ENCODE measurements at regions not wholly inside any gene's neighbourhood (a gene's known extent, or its start where the extent isn't known, plus 50 kb on each side); places are given as distances from the start of the nearest gene placed in this dataset.
A peak's percentile ranks its signal among the peaks of the same experiment; 100 is the strongest.

DNA sequence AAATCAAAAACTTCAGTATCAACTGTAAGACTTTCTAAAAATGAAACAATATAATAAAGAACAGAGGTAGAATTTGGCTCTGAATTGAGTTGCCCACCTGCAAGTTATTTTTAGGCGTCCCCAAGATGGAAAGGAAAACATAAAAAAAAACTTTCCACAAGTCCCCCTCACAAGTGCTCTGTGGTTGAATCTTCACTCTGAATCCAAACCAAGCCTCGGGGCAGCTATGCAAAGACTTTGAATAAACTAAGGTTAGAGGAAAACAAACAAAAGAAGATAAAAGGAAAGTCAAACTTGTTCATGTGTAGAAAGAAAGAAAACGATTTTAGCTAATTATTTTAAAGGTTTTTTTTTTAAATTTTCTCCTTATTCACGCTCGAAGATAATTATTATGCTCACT, 372.4 kb upstream of the SLIT2 start:
- no peak for DNase-seq

DNA sequence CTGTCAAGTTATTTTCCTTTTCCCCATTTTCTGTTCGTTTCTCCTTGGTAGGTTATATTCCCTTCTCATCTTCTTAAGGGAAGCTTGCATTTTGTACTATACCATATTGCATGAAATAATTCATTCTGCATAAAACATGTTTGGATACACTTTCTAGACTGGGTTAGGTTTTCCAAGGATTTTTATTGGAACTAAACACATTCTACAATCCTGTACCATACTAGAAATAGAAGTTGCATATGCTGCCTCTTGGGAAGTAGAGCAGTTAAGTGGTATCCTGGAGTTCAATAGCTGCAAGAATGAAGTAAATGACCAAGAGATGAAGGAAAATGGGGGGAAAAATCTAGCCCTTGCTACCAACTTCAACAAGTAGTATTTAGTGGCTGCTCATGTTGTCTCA, 393.7 kb upstream of the SLIT2 start:
- no peak for DNase-seq

DNA sequence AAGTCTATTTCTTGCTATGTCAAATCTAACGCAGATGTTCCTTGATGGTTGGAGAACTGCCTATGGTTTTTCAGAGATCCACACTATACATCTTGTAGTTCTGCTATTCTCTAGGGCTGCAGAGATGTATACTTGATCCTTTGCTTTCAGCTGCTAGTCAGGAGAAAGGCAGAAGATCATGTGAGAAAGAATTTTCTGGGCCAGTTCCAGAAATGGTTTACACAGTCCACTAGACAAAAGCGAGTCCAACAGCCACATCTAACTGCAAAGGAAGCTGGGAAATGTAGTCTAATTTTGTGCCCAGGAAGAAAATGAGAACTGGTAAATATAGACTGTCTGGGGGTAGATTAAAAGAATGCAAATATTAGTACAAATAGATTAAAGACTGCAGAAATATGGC, 394.3 kb upstream of the SLIT2 start:
- peak; percentile 6 for DNase-seq

DNA sequence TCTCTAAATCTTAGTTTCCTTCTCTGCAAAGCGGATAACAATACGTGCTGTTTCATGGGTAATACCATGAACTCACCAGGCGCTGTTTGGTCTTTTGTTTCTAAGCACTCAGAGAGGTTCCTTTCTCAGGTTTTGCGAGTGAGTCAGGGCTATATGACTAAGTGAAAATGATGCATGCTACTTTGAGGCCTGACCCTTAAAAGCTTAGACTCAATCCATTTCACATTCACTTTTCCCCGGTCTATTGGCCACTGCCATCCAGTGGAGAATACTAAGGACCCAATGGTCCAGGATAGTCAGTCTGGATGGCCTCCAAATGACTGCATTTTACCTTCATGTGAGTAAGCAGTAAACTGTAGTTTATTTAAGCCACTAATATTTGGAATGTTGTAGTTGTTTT, 400.8 kb upstream of the SLIT2 start:
- peak; percentile 76 for DNase-seq

DNA sequence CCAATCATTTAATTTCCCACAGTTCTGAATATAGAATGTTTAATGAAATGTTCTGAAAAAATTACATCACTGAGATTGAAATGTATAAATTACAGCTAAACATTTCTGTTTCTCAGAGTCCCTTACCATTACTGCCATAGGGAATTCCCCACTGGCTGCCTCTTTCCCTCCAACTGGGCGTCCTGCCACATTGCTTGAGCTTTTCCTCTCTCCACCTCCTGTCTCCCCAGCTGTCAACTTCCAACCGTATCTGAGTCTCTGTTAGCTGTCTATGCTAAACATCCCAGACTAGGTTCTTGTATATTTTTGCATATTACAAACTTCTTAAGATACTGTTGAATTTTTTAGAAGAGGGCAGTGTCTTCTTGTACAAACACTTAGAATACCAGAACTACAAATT, 407.3 kb upstream of the SLIT2 start:
- DNase-seq = peak; percentile 49

DNA sequence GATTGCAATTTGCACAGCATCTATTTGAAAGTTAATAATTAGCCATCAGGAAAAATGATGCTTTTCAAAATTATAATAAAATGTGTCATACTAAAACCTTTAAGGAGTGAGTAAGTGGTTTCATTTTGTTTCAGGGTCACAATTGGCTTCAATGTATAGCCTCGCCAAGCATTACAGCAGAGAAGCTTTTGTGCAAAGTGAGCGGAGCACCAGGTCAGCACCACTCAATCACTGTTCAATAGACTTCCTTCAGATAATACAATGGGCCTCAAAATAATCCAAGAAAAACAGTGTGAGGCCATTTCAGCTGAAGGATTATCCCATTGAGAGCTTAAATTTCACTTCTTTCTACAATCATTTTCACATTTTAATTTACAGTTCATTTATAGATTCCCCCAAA, 409.2 kb upstream of the SLIT2 start:
- no peak for DNase-seq

DNA sequence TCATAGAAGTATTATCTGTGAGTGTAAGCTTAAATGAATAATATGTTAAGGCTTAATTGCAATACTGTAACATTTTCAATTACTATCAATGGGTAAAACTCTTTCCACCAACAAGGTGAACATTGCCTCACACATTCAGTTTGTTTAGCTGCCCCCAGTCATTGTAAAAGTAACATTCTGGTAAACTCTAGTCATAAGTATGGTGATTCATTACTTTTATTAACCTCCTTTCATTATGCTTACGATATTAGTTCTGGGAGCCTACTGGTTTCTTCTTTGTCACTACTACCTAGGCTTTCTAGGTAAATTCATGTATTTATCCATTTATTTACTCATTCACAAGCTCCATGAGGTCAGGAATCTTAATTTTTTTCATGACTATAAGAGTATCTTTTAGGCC, 412.8 kb upstream of the SLIT2 start:
- DNase-seq = no peak

DNA sequence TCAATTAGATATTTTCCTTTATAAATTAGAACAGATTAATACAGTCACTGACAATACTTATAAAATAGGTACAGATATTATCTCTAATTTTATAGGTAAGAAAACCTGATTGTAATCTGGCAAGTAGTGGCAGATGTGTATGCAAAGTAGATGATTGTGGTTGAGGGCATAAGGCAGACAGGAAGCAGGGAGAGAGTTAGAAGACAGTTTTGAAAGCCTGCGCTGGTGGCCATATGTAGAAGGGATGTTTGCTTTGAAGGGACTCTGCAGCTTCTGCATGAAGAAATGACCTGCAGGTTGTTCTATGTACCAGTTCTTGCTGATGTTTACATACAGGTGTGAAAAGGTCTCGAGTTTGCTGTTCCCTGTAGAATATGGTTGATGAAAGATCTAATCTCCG, 416.3 kb upstream of the SLIT2 start:
- no peak for DNase-seq

DNA sequence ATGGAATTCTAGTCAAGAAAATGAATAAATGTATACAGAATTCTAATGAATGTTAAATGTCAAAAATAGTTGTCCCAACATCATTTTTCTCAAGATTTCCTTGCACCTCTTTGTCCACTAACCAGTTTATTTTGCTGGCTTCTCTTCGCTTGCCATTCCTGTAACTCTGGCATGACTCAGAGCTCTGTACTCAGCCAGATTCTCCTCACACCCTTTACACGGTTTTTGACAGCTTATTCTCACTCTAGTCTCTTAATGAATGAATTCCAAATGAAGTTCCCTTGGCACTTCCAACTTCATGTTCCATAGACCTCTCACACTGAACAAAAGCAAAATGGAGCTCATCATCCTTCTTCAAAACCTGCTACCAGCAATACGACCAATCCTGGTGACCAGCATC, 419.3 kb upstream of the SLIT2 start:
- DNase-seq = no peak

DNA sequence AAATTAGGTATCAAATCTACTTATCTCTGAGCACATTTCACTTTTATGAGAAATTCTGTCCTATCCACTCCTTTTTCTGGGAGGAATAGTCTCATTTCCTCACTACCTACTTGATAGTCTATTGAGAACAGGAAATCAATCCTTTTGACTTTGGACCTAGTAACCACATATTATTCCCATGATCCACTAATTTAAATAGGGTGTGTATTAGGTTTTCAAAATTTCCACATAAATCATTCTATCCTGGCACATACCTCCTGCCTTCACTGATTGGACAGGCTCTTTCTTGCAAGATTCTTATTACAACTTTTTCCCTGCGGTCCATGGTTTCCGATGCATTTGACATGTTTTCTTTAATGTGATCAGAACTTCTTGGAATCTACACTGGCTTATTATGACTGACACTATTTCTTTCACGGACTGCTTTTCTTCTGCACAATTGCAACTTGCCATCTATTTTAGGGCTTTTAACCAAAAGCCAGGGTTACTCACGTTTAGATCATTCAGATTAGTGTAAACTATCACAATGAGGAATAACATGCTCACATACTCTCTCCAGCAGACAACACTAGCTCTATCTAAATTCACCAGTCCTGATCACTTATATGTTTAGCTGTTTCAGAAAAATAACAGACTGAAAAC, 419.9 kb upstream of the SLIT2 start:
- peak; percentile 44 for DNase-seq

DNA sequence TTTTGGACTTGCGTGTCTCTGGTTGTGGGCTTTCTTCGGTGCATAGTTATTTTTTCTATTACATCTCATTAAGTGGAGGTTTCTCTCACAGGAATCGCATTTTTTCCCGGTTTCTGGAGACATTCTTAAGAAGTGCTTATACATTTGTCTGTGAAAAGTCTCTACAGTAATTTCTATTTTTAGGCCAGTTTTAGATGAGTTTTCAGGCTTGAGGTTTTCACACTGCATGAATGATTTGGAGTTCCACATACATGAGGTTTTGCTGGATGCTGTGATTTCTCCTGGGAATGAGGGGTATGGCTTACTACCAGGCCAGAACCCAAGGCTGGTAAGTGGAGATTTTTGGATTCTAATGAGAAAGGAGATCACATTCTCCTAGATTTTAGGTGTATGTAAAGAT, 422.6 kb upstream of the SLIT2 start:
- DNase-seq = no peak

DNA sequence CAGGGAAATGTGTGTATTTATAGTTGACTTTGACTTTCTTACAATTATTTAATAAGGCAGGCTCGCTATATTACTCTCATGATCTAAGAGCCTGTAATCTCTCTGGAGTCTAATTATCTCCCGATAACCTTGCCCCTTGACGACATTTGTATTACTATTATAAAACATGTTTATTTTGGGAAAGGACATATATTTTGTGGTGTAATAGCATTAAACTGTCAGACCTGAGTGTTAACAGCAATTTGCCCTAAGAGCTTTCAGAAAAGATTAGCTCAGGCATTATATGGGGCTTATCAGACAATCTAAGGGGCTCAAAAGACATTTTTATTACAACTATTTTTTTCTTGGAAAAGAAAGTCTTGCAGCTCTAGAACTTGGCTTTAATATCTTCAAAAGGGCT, 427.9 kb upstream of the SLIT2 start:
- no peak for DNase-seq

DNA sequence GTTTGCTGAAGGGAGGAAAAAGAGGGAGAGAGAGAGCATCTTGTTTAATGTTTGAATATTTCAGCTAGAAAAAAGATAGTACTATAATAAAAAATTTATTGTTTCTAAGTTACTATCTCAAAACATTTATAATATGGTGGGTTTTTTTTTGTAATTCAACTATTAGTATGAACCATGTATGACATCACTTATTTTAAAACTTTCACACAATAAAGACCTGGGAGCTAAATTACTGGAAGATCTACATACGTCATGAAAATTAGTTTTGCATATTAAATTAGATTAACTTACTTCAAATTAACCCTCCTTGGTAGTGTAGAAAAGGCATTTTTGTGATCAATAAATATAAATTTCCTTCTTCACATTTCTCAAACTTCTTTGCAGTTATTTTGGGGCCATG, 432.0 kb upstream of the SLIT2 start:
- no peak for DNase-seq

DNA sequence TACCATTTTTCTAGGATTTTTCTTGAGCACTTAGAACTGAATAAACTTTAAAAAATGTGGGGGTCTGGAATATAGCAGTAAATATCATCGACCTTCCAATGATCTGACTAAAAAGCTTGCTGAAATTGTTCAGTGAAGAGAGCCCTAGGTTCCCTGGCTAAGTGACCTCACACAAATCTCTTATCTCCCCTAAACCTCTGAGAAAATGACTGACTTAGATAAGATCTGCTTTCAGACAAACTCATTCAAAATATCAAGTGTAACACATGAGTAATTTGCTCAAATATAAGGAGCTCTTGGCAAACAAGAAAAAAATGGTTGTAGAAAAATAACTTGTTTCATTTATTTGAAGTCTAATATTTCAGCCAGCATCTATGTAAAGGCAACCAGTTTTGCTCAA, 441.7 kb upstream of the SLIT2 start:
- DNase-seq = no peak

DNA sequence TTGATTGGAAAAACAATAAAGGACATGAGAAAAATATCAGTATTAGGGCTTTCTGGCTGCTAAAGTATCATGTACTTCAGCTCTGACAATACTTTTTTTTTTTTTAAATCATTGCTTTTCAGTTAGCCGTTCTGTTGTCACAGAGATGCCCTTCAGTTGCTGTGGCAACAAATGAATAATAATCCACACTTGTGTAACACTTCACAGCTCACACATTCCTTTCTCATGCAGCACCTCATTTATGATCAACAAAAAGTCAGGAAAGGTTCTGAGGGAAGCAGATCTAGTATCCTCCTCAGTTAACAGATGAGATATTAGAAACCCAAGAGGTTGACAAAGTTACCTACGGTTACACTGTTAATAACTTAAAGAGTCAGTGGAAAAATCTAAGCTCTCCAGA, 444.2 kb upstream of the SLIT2 start:
- peak; percentile 84 for DNase-seq

DNA sequence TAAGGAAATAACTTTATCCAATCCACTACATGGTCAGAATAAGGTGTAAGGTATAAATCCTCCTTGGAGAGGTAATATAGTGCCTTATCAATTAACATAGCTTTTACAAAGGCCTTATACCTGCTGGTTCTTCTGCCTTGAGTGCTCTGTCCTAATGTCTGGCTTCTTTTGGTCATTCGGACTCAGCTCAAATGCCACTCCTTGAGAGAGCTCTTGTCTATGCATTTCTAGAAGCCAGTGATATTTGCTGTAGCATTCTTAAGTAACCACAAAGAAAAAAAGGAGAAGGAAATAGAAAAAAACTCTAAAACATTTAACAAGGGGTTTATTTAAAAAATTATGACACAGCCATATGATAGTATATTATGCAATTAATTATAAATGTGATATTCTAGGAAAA, 444.8 kb upstream of the SLIT2 start:
- peak; percentile 27 for DNase-seq

DNA sequence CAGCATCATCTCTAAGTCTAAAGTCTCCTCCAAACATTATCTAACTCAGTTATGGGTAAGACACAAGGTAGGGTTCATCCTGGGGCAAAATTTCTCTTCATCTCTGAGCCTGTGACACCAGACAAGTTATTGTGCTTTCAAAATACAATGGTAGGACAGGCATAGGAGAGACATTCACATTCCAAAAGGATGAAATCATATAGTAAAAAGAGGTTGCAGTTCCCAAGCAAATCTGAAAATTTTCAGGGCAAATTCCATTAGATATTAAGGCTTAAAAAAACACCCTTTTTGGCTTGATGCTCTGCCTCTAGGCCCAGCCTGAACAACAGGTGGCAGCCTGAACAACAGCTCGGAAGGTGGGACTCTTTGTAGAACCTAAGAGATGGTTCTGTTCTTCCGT, 448.3 kb upstream of the SLIT2 start:
- peak; percentile 22 for DNase-seq

DNA sequence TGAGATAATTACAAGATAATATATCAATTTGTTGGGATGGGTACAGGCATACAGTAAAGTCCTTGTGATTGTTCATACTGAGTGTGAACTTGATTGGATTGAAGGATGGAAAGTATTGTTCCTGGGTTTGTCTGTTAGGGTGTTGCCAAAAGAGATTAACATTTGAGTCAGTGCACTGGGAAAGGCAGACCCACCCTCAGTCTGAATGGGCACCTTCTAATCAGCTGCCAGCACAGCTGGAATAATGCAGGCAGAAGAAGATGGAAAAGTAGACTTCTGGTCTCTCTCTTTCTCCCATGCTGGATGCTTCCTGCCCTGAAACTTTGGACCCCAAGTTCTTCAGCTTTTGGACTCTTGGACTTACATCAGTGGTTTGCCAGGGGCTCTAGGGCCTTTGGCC, 457.9 kb upstream of the SLIT2 start:
- DNase-seq = no peak

DNA sequence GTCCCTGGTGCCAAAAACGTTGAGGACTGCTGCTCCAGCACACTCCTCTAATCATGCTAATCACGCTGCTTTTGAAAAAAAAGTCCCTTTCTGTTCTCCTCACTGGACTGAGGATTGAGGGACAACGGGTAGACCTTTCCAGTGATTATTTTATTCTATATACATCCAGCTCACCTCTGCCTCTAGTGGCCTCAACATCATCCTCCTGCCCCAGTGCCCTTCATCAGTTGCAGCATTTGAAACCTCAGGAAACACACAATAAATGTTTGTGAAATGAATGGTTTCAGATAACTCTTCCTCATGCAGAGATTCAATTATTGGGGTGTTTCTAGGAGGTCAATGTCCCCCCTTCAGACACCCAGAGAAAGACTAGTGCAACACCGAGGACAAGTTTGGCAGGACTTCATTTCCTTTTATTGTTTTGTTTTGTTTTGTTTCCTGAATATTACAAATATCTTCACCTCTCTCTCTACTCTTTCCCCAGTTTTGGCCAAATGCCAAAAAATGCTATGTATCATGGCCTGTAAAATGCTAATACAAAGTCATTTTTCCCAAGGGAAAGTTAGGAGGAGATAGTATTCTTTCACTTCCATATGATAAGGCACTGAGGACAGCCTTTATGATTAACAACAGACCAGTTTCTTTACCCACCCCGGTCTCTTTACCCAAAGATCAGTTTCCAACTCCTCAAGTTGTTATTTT, 460.1 kb upstream of the SLIT2 start:
- peak; percentile 35 for DNase-seq

DNA sequence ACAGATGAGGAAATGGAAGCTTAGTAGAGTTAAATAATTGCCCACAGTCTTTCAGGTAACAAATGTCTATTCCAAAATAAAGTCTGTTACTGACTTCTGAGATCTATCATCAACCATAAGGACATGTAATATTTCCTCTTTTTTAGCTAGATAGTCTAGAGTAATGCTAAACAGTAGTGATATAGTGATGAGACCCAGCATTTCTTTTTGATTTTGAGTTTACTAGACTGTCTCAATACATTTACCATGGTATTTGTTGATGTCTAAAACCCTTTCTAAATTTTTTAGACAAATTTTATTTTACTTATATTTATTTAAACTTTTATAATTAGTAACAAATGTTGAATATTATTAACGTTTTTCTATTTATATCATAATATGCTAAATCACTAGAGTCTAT, 465.1 kb upstream of the SLIT2 start:
- DNase-seq = no peak

DNA sequence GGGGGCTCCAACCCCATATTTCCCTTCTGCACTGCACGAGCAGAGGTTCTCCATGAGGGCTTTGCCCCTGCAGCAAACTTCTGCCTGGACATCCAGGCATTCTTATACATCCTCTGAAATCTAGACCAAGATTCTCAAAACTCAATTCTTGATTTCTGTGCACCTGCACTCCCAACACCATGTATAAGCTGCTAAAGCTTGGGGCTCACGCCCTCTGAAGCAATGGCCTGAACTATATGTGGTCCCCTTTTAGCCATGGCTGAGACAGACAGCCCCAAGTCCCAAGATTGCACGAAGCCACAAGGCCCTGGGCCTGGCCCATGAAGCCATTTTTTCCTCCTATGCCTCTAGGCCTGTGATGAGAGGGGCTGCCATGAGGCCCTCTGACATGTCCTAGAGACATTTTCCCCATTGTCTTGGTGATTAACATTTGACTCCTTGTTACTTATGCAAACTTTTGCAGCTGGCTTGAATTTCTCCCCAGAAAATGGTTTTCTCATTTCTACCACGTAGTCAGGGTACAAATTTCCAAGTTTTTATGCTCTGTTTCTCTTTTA, 468.0 kb upstream of the SLIT2 start:
- no peak for DNase-seq

DNA sequence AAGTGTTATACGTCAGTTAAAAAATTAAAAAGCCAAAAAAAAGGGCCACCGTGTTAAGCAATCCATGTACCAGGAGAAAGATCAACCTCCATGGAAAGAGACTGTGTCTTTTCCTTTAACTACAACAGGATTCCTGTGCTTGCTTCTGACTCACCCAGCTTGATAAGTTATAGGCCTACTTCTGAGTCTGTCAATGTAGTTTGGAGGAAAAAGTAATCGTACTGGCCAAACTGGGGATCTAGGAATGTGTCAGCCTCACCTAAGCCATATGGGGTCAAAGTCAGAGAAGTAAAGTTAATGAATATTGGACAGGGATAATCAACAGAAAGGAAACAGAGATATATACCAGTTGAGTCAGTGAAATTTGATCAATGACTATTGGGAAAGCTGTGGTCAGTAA, 470.8 kb upstream of the SLIT2 start:
- no peak for DNase-seq

DNA sequence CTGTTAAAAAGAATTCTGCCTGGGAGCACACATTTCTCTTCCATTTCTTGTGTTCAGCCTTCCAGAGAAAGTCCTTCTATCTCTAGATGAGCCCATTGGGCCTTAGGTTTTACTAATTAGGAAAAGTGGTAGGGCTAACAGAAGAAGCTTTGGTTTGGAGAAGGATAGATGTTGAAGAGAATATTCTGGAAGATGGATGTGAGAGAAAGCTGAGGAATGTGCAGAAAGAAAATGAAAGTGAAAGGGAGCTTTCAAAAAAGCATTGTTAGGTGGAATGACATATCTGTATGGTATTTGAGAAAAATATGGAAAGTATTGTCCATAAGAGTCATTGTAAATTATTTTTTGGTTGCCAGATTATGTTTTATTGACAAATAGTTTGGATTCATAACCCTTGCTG, 474.8 kb upstream of the SLIT2 start:
- DNase-seq = no peak

DNA sequence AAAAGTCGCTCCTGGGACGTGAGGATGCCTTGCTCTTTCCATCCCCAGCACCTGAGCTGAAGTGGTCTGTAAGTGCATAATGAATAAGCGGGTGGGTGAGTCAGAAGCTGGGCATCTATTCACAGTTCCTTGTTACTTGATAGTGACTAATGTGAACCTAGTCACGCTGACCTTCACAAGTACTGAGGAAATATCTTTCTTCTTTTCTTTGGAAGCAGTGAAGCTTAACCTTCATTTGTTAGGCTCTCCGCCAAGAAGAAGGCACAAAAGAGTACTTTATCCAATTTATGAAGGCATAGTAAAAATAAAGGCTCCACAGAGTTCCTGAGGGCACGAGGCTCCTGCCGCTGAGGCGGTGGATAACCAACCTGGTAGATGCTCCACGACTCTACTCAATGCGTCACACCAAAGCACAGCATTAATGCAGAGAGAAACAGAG, 475.7 kb upstream of the SLIT2 start:
- peak; percentile 77 for DNase-seq

Measured in fibroblast of skin of right quadriceps (primary cell).